Activated CD8-positive, alpha-beta memory T cell treated with anti-CD3 and anti-CD28 coated beads, Interleukin-2, amount 10 ng/mL, durations not matched to agents 7 days and 5 days (primary cell): ENCODE measurements at regions not wholly inside any gene's neighbourhood (a gene's known extent, or its start where the extent isn't known, plus 50 kb on each side); places are given as distances from the start of the nearest gene placed in this dataset.

Experiments
- ATAC-seq: fragments of 150-1000 bp; cut with Tn5 transposase; one replicate; pipeline ENCODE4 v1.10.0; 2021; ENCODE audit warnings: moderate library complexity
- CTCF ChIA-PET: fragments of 350-600 bp; sonication (Branson Sonifier 250); formaldehyde crosslinking; loops from one replicate; lab custom pipeline; 2021; ENCODE audit warnings: antibody characterized with exemption; lab: Charles Lee
- DNase-seq: peaks from one replicate; pipeline ENCODE4 v3.0.0-alpha.2; 2020
- H3K27ac Mint-ChIP-seq: one replicate; pipeline ENCODE4 v1.8.0; 2021; ENCODE audit warnings: mild to moderate bottlenecking, mixed read lengths
- H3K27me3 Mint-ChIP-seq: one replicate; pipeline ENCODE4 v1.8.0; 2021; ENCODE audit warnings: mixed read lengths
- H3K36me3 Mint-ChIP-seq: one replicate; pipeline ENCODE4 v1.8.0; 2021; ENCODE audit warnings: mild to moderate bottlenecking, mixed read lengths
- H3K4me1 Mint-ChIP-seq: one replicate; pipeline ENCODE4 v1.8.0; 2021; ENCODE audit warnings: mixed read lengths
- H3K4me3 Mint-ChIP-seq: one replicate; pipeline ENCODE4 v1.8.0; 2021; ENCODE audit warnings: mild to moderate bottlenecking, moderate library complexity, mixed read lengths
- H3K9me3 Mint-ChIP-seq: one replicate; pipeline ENCODE4 v1.8.0; 2022; ENCODE audit warnings: low read depth, mixed read lengths

- H3K36me3 Mint-ChIP-seq = no peaks in the 10 kb centered on the region
- H3K27me3 Mint-ChIP-seq = peaks cover 12% of the 10 kb centered on the region
- CTCF ChIA-PET = no interaction called here
- H3K4me1 Mint-ChIP-seq = peaks cover 11% of the 10 kb centered on the region
- H3K9me3 Mint-ChIP-seq = no peaks in the 10 kb centered on the region
- ATAC-seq = no peak
- H3K27ac Mint-ChIP-seq = no peak overlapping the region
- no peak overlapping the region for H3K4me3 Mint-ChIP-seq
- no peak for DNase-seq
These were observed 462.1 kb upstream of the ATP2B1 start for GRCh38 chr12:90170740-90171139.

DNA sequence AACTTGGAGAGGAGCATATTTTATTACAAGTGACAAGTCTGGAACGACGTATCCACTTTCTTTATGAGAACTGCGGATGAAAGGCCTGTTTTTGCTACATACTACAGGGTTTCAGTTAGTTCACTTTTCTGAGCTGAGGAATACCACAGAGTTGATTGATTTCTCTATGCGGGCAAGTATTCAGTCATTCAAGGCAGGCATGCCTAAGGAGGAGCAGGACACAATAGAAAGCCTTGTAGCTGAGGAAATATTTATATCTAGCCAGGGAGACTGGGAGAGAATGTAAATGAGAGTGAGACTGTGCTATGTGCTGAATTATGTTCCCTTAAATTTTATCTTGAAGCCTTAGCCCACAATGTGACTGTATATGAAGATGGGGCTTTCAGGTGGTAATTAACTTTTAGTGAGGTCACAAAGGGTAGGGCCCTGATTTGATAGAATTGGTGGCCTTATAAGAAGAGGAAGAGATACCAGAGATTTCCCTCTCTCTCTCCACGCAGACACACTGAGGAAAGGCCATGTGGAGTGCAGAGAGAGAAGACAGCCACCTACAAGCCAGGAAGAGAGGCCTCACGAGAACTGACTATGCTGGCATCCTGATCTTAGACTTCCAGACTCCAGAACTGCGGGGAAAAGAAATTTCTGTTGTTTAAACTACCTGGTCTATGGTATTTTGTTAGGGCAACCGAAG, 459.0 kb upstream of the ATP2B1 start:
- DNase-seq = no peak
- H3K36me3 Mint-ChIP-seq = no peaks in the 10 kb centered on the region
- no peak overlapping the region for H3K4me3 Mint-ChIP-seq
- H3K4me1 Mint-ChIP-seq = no peaks in the 10 kb centered on the region
- no peak for ATAC-seq
- H3K9me3 Mint-ChIP-seq = no peaks in the 10 kb centered on the region
- CTCF ChIA-PET = no interaction called here
- no peak overlapping the region for H3K27ac Mint-ChIP-seq
- H3K27me3 Mint-ChIP-seq = peaks cover 7% of the 10 kb centered on the region

DNA sequence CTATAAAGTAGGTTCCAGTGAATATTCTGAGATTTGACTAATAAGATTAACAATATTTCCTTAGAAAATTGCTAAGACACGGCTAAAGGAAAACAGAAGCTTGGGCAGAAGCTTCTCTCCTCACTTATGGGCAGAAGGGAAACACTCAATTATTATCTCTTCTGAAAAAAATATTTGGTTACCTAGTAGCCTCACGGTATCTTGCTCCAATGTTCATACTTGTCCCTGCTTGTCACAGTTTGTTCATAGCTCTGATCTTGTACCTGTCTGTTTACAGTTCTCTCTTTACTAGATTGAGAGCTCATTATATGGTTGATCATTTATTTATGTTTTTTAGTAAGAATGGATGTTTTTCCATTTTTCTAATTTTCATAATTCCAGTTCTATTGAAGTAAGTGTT, 458.0 kb upstream of the ATP2B1 start:
- no peaks in the 10 kb centered on the region for H3K36me3 Mint-ChIP-seq
- H3K27ac Mint-ChIP-seq = no peak overlapping the region
- H3K4me1 Mint-ChIP-seq = no peaks in the 10 kb centered on the region
- H3K4me3 Mint-ChIP-seq = no peak overlapping the region
- H3K27me3 Mint-ChIP-seq = no peaks in the 10 kb centered on the region
- DNase-seq = no peak
- CTCF ChIA-PET = no interaction called here
- H3K9me3 Mint-ChIP-seq = no peaks in the 10 kb centered on the region
- no peak for ATAC-seq

DNA sequence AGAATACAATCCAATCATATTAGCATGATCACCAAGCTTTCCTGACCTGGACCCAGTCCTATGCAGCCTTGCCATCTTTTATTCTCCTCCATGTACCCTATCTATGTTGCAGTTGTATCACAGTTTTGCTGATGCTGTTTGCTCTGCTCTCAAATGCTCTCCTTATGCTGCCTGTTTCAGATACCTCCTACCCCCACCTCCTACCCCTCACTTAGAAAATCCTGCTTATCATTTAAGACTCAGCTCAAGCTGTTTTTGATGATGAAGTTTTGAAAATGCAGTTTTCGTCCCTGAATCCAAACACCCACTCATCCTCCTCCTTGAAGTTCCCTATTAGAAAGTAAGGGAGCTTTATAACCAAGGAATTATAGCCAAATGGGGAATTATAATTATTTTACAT, 457.4 kb upstream of the ATP2B1 start:
- Mint-ChIP-seq H3K27me3 (no peaks in the 10 kb centered on the region), H3K36me3 (no peaks in the 10 kb centered on the region), H3K4me3 (no peak overlapping the region), H3K4me1 (no peaks in the 10 kb centered on the region), H3K27ac (no peak overlapping the region), H3K9me3 (no peaks in the 10 kb centered on the region)
- ATAC-seq = no peak
- CTCF ChIA-PET = no interaction called here
- no peak for DNase-seq

DNA sequence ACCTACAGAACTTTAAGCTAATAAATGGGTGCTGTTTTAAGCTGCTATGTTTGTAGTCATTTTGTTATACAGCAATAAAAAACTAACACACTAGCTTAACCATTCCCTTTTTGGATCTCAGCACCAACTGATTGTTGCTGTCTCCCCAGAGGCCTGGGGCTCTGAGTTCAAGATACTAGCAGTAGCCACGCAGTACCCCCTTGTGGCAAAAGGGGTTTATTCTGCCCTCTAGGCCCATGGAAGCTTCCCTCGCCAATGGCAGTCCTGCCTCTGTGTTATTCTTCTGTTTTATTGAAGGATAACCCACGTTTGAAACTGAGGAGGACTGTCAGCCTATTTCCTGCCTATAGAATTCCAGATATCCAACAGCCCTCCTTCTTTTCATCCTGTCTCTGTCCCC, 455.3 kb upstream of the ATP2B1 start:
- H3K4me3 Mint-ChIP-seq = no peak overlapping the region
- no peak for ATAC-seq
- peaks cover 2% of the 10 kb centered on the region for H3K27me3 Mint-ChIP-seq
- peaks cover 2% of the 10 kb centered on the region for H3K36me3 Mint-ChIP-seq
- no peaks in the 10 kb centered on the region for H3K4me1 Mint-ChIP-seq
- no peak overlapping the region for H3K27ac Mint-ChIP-seq
- H3K9me3 Mint-ChIP-seq = no peaks in the 10 kb centered on the region
- CTCF ChIA-PET = interaction anchor here (1.6 to 1.7 kb wide), 2 partner anchors 13 to 621 kb away, joined by 5 read pairs; no protein-coding TSS in a partner anchor
- no peak for DNase-seq

DNA sequence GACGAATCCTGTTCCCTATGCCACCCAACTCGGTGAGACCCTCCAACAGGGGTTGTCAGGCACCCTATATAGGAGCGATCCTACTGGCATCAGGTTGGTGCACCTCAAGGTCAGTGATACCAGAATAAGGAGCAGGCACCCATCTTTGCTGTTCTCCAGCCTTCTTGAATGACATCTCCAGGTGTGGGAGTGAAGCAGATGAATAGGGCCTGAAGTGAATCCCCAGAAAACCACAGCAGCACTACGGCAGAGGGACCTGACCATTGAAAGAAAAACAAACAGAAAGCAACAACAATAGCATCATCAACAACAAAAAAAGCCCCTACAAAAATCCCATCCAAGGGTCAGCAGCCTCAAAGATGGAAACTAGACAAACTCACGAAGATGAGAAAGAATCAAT, 445.2 kb upstream of the ATP2B1 start:
- no peaks in the 10 kb centered on the region for H3K9me3 Mint-ChIP-seq
- H3K36me3 Mint-ChIP-seq = no peaks in the 10 kb centered on the region
- peaks cover 8% of the 10 kb centered on the region for H3K4me1 Mint-ChIP-seq
- CTCF ChIA-PET = no interaction called here
- H3K27me3 Mint-ChIP-seq = no peaks in the 10 kb centered on the region
- ATAC-seq = no peak
- H3K4me3 Mint-ChIP-seq = no peak overlapping the region
- DNase-seq = no peak
- no peak overlapping the region for H3K27ac Mint-ChIP-seq

GRCh38 chr12:90152897-90153624, 444.4 kb upstream of the ATP2B1 start:
- H3K9me3 Mint-ChIP-seq = no peaks in the 10 kb centered on the region
- H3K4me3 Mint-ChIP-seq = no peak overlapping the region
- DNase-seq (no peak), ATAC-seq (no peak)
- no peak overlapping the region for H3K27ac Mint-ChIP-seq
- CTCF ChIA-PET = no interaction called here
- H3K4me1 Mint-ChIP-seq = peaks cover 8% of the 10 kb centered on the region
- no peaks in the 10 kb centered on the region for H3K27me3 Mint-ChIP-seq
- no peaks in the 10 kb centered on the region for H3K36me3 Mint-ChIP-seq

GRCh38 chr12:90151491-90152015, 442.9 kb upstream of the ATP2B1 start:
- Mint-ChIP-seq H3K9me3 (no peaks in the 10 kb centered on the region), H3K36me3 (no peaks in the 10 kb centered on the region), H3K27me3 (no peaks in the 10 kb centered on the region), H3K27ac (no peak overlapping the region), H3K4me1 (peaks cover 8% of the 10 kb centered on the region), H3K4me3 (no peak overlapping the region)
- CTCF ChIA-PET = interaction anchor here (1.5 kb wide), 1 partner anchor 13 kb away, joined by 5 read pairs; no protein-coding TSS in a partner anchor
- ATAC-seq (no peak), DNase-seq (no peak)

GRCh38 chr12:90149453-90149852, 440.8 kb upstream of the ATP2B1 start:
- Mint-ChIP-seq H3K27me3 (no peaks in the 10 kb centered on the region), H3K4me3 (no peak overlapping the region), H3K4me1 (peaks cover 8% of the 10 kb centered on the region), H3K36me3 (no peaks in the 10 kb centered on the region), H3K27ac (no peak overlapping the region), H3K9me3 (no peaks in the 10 kb centered on the region)
- CTCF ChIA-PET = no interaction called here
- DNase-seq (no peak), ATAC-seq (no peak)

DNA sequence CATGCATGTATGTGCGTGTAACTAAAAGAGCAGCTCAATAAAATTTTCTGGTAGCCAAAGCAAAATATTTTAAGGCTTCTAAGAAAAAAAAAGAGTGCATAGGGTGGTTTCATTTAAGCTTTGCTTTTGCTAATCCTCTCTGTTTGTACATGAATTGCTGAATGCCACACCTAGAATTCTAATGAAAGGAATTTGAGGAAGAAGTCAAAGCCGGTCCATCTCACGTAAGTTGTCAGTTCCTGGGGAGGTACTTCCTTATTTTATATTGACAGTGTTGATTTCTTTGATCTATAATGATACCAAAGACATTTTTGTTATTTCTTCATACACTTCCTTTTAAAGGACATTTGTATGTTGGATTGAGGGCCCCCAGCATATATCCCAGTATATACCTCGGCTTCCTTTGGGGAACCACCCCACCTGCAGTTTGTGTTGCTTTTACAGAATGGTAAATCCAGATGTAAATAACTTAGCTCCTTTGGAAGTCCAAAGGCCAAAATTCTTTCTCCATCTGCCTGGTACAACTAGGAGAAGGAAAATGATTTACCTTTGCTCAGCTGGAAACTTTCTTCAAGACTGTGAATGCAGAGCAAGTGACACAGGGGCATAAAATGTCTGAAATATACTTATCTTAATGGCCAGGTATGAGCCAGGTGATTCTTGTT, 420.9 kb upstream of the ATP2B1 start:
- no peaks in the 10 kb centered on the region for H3K4me1 Mint-ChIP-seq
- no peak overlapping the region for H3K4me3 Mint-ChIP-seq
- no peaks in the 10 kb centered on the region for H3K9me3 Mint-ChIP-seq
- DNase-seq = no peak
- CTCF ChIA-PET = no interaction called here
- no peak for ATAC-seq
- H3K36me3 Mint-ChIP-seq = no peaks in the 10 kb centered on the region
- H3K27ac Mint-ChIP-seq = no peak overlapping the region
- no peaks in the 10 kb centered on the region for H3K27me3 Mint-ChIP-seq

GRCh38 chr12:90128526-90128925, 419.9 kb upstream of the ATP2B1 start:
- H3K36me3 Mint-ChIP-seq = no peaks in the 10 kb centered on the region
- no peak for DNase-seq
- H3K27ac Mint-ChIP-seq = no peak overlapping the region
- no peaks in the 10 kb centered on the region for H3K27me3 Mint-ChIP-seq
- no peaks in the 10 kb centered on the region for H3K9me3 Mint-ChIP-seq
- ATAC-seq = no peak
- no peaks in the 10 kb centered on the region for H3K4me1 Mint-ChIP-seq
- CTCF ChIA-PET = no interaction called here
- H3K4me3 Mint-ChIP-seq = no peak overlapping the region

- Mint-ChIP-seq H3K4me1 (no peaks in the 10 kb centered on the region), H3K9me3 (peaks cover 5% of the 10 kb centered on the region), H3K36me3 (peaks cover 1% of the 10 kb centered on the region), H3K27me3 (no peaks in the 10 kb centered on the region), H3K4me3 (no peak overlapping the region), H3K27ac (no peak overlapping the region)
- no peak for ATAC-seq
- no peak for DNase-seq
- CTCF ChIA-PET = no interaction called here
These were observed 417.5 kb upstream of the ATP2B1 start for GRCh38 chr12:90126125-90126524.

DNA sequence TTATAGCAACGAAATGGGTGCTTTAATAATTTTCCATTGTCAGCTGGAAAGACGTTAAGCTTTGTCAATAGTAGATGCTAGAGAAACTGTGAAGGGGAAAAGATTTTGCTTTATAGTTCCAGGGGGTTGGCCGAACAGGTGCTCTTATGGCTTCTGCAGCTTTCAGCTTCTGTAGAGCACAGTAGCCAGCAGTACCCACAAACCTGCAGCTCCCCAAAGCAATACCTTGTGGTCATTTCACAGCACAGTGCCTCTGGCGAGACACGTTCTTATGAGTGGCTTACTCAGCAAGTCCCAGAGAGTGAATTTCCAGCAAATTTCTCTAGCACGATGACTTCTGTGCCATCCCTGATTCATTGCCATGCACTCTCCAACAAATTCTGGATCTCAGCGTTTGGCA, 416.3 kb upstream of the ATP2B1 start:
- Mint-ChIP-seq H3K4me1 (no peaks in the 10 kb centered on the region), H3K9me3 (peaks cover 7% of the 10 kb centered on the region), H3K27ac (no peak overlapping the region), H3K36me3 (peaks cover 5% of the 10 kb centered on the region), H3K4me3 (no peak overlapping the region), H3K27me3 (no peaks in the 10 kb centered on the region)
- CTCF ChIA-PET = no interaction called here
- DNase-seq (no peak), ATAC-seq (no peak)

- H3K27me3 Mint-ChIP-seq = no peaks in the 10 kb centered on the region
- no peak for ATAC-seq
- no peak overlapping the region for H3K27ac Mint-ChIP-seq
- peaks cover 6% of the 10 kb centered on the region for H3K36me3 Mint-ChIP-seq
- peaks cover 7% of the 10 kb centered on the region for H3K9me3 Mint-ChIP-seq
- DNase-seq = no peak
- CTCF ChIA-PET = no interaction called here
- no peaks in the 10 kb centered on the region for H3K4me1 Mint-ChIP-seq
- H3K4me3 Mint-ChIP-seq = no peak overlapping the region
These were observed 415.7 kb upstream of the ATP2B1 start for GRCh38 chr12:90124289-90124688.
